ENCODE measurements at regions not wholly inside any gene's neighbourhood (a gene's known extent, or its start where the extent isn't known, plus 50 kb on each side); places are given as distances from the start of the nearest gene placed in this dataset.

DNA sequence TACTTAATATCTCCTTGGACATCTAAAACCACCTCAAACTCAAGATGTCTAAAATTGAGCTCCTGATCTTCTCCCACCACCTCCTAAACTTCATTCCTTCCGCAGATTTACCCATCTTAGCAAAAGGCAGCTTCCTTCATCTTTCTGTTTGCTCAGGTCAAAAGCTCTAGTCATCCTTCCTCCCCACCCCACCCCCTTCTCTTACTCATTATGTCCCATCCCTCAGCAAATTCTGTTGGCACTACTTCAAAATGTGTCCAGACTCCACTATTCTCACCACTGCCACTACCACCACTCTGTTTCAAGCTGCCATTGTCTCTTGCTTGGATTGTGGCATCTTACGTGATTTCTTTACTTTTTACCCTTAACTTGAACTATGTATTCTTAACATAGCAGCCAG lies 59.2 kb upstream of the ZDHHC17 start:
- H3K27me3 ChIP-seq (replicated peaks in 1 of 2; ENCODE audit: control insufficient read depth in 2 of 2, insufficient read depth in 2 of 2, low read length in 1 of 2) = no peaks in the 10 kb centered on the region; a peak in 1 of 4 replicates
- intact Hi-C loops (cut with micrococcal nuclease; ENCODE audit: unreplicated experiment) (no loop called here), in situ Hi-C loops (cut with MboI) (no loop called here)
- FAIRE-seq (no peak), DNase-seq (ENCODE audit: low read depth, low spot score) (no peak), ATAC-seq (no peak)
- whole genome bisulfite sequencing (ENCODE audit: insufficient coverage, insufficient replicate concordance, low lambda C conversion rate, missing lambda C conversion rate) = 19% methylated on average over 2 of the region's 2 CpGs
- ChIA-PET CTCF (interaction anchor here (1.7 kb wide), 1 partner anchor 11 kb away, joined by 5 read pairs; no protein-coding TSS in a partner anchor), RAD21 (ENCODE audit: unreplicated experiment) (no interaction called here), POLR2A (no interaction called here), SMC1A (ENCODE audit: uncharacterized antibody, unreplicated experiment) (interaction anchor here (0.6 kb wide), 1 partner anchor 55 kb away, joined by 4 read pairs; no protein-coding TSS in a partner anchor)
- no peak overlapping the region for H3K9ac ChIP-seq (ENCODE audit: control insufficient read depth, insufficient read depth, low read length)
- BruUV-seq (replicated peaks) = no TSS peak
- no peak overlapping the region for H3K27ac ChIP-seq (ENCODE audit: control insufficient read depth, insufficient read depth)
- TF ChIP-seq, protein P1, sequence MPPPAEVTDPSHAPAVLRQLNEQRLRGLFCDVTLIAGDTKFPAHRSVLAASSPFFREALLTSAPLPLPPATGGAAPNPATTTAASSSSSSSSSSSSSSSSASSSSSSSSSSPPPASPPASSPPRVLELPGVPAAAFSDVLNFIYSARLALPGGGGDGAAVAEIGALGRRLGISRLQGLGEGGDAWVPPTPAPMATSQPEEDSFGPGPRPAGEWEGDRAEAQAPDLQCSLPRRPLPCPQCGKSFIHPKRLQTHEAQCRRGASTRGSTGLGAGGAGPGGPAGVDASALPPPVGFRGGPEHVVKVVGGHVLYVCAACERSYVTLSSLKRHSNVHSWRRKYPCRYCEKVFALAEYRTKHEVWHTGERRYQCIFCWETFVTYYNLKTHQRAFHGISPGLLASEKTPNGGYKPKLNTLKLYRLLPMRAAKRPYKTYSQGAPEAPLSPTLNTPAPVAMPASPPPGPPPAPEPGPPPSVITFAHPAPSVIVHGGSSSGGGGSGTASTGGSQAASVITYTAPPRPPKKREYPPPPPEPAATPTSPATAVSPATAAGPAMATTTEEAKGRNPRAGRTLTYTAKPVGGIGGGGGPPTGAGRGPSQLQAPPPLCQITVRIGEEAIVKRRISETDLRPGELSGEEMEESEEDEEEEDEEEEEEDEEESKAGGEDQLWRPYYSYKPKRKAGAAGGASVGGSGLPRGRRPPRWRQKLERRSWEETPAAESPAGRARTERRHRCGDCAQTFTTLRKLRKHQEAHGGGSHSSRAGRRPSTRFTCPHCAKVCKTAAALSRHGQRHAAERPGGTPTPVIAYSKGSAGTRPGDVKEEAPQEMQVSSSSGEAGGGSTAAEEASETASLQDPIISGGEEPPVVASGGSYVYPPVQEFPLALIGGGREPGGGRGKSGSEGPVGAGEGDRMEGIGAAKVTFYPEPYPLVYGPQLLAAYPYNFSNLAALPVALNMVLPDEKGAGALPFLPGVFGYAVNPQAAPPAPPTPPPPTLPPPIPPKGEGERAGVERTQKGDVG (CRISPR knock-in tag; IDR thresholded peaks at IDR 0.05) = no peak
- TF ChIP-seq IRF3 (IDR thresholded peaks at IDR 0.05) = no peak
- no peaks in the 10 kb centered on the region for H3K36me3 ChIP-seq (ENCODE audit: control insufficient read depth in 2 of 2, insufficient read depth in 2 of 2, low read length in 1 of 2)
- H3K4me1 ChIP-seq (ENCODE audit: control insufficient read depth, insufficient read depth, low read length) = no peaks in the 10 kb centered on the region
- no peaks in the 10 kb centered on the region for H4K20me1 ChIP-seq (ENCODE audit: control insufficient read depth, insufficient read depth)
- no peaks in the 10 kb centered on the region for H3K9me3 ChIP-seq (replicated peaks; ENCODE audit: control insufficient read depth, insufficient read depth, low read length)
- no peak overlapping the region for H3K4me3 ChIP-seq
- H3K79me2 ChIP-seq (ENCODE audit: control insufficient read depth, insufficient read depth, low read length) = no peaks in the 10 kb centered on the region
- no peak overlapping the region for H2AFZ ChIP-seq (ENCODE audit: control insufficient read depth, low read depth, low read length)
- no peak overlapping the region for H3K4me2 ChIP-seq (ENCODE audit: control insufficient read depth, insufficient read depth)

DNA sequence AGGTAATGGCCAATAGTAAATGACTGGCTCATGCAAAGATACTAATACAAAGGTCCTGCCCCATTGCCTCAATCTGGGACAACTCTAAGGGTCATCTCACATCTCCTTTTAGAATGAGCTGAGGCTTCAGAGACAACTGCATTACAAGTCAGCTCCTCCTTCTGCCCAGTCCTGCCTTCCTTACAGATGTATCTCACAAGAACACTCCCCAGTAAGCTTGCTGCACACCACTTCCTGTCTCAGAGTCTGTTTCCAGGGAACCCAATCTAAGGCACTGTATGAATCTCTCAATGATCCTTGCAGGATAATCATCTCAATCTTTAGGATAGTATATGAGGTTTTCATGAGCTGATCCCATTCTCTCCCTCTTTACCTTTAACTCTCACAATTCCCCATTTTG lies 57.8 kb upstream of the ZDHHC17 start:
- intact Hi-C loops (cut with micrococcal nuclease; ENCODE audit: unreplicated experiment) = no loop called here
- TF ChIP-seq SREBF2 (IDR thresholded peaks at IDR 0.05; ENCODE audit: low read length) (no peak), STAT3 (IDR thresholded peaks at IDR 0.05; ENCODE audit: low read depth, low read length) (no peak), MTA2 (IDR thresholded peaks at IDR 0.05; ENCODE audit: low read depth) (no peak), SPI1 (IDR thresholded peaks at IDR 0.05; ENCODE audit: borderline replicate concordance, insufficient read depth, low read depth, low read length) (no peak), FOXM1 (IDR thresholded peaks at IDR 0.05; ENCODE audit: low read depth, low read length) (no peak), IRF3 (IDR thresholded peaks at IDR 0.05) (no peak), ZNF217 (IDR thresholded peaks at IDR 0.05) (no peak), NBN (IDR thresholded peaks at IDR 0.05) (no peak), ZNF274 (IDR thresholded peaks at IDR 0.05; ENCODE audit: insufficient read depth, insufficient read length) (no peak)
- TF ChIP-seq, protein P2, sequence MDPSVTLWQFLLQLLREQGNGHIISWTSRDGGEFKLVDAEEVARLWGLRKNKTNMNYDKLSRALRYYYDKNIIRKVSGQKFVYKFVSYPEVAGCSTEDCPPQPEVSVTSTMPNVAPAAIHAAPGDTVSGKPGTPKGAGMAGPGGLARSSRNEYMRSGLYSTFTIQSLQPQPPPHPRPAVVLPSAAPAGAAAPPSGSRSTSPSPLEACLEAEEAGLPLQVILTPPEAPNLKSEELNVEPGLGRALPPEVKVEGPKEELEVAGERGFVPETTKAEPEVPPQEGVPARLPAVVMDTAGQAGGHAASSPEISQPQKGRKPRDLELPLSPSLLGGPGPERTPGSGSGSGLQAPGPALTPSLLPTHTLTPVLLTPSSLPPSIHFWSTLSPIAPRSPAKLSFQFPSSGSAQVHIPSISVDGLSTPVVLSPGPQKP (IDR thresholded peaks at IDR 0.05; ENCODE audit: low read depth, low read length) = no peak

More for the DNA sequence above, 57.8 kb upstream of the ZDHHC17 start:
- Histone ChIP-seq H3K9ac (ENCODE audit: control insufficient read depth, insufficient read depth, low read length) (no peak overlapping the region), H3K4me1 (ENCODE audit: control insufficient read depth, insufficient read depth, low read length) (no peaks in the 10 kb centered on the region), H3K27me3 (replicated peaks in 1 of 2; ENCODE audit: control insufficient read depth in 2 of 2, insufficient read depth in 2 of 2, low read length in 1 of 2) (no peaks in the 10 kb centered on the region; a peak in 1 of 4 replicates), H2AFZ (ENCODE audit: control insufficient read depth, low read depth, low read length) (no peak overlapping the region), H3K36me3 (ENCODE audit: control insufficient read depth in 2 of 2, insufficient read depth in 2 of 2, low read length in 1 of 2) (no peaks in the 10 kb centered on the region), H3K4me3 (no peak overlapping the region), H3K79me2 (ENCODE audit: control insufficient read depth, insufficient read depth, low read length) (no peaks in the 10 kb centered on the region), H4K20me1 (ENCODE audit: control insufficient read depth, insufficient read depth) (no peaks in the 10 kb centered on the region), H3K9me3 (replicated peaks; ENCODE audit: control insufficient read depth, insufficient read depth, low read length) (no peaks in the 10 kb centered on the region), H3K4me2 (ENCODE audit: control insufficient read depth, insufficient read depth) (no peak overlapping the region), H3K27ac (ENCODE audit: control insufficient read depth, insufficient read depth) (no peak overlapping the region)
- DNase-seq (ENCODE audit: low read depth, low spot score) (no peak), FAIRE-seq (no peak), ATAC-seq (peak; percentile 23; the same call in 2 of the 3 replicates)
- ChIA-PET POLR2A (no interaction called here), RAD21 (ENCODE audit: unreplicated experiment) (no interaction called here), SMC1A (ENCODE audit: uncharacterized antibody, unreplicated experiment) (interaction anchor here (0.9 to 1.0 kb wide), 2 partner anchors 169 to 320 kb away, joined by 3 read pairs; no protein-coding TSS in a partner anchor), CTCF (no interaction called here)
- in situ Hi-C loops (cut with MboI) = no loop called here
- no TSS peak for BruUV-seq (replicated peaks)
